ENCODE measurements at regions not wholly inside any gene's neighbourhood (a gene's known extent, or its start where the extent isn't known, plus 50 kb on each side); places are given as distances from the start of the nearest gene placed in this dataset.

GRCh38 chr20:58143531-58143930 is 84.9 kb downstream of the ANKRD60 start:
- Mint-ChIP-seq H3K36me3 (ENCODE audit: low read depth) (no peaks in the 10 kb centered on the region), H3K27ac (no peak overlapping the region), H3K4me3 (no peak overlapping the region), H3K27me3 (peaks cover 40% of the 10 kb centered on the region), H3K9me3 (no peaks in the 10 kb centered on the region), H3K4me1 (ENCODE audit: low read depth) (no peaks in the 10 kb centered on the region)
- DNase-seq, result no peak

DNA sequence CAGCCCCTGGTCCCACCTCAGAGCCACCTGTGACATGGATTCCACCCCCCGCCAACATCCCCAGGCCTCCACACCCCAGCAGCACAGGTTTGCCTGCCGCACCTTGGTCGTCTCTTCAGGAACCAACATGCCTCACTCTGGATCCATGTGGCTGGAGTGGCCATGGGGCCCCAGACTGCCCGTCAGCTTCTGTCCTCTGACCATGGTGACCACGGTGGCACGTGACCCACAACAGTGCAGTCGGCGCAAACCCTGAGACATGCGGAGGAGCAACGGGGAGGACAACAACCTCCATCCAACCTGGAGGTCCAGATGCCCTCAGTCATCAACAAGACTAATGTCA is 85.6 kb downstream of the ANKRD60 start:
- no peaks in the 10 kb centered on the region for H3K36me3 Mint-ChIP-seq (ENCODE audit: low read depth)
- no peak for DNase-seq
- peaks cover 42% of the 10 kb centered on the region for H3K27me3 Mint-ChIP-seq

DNA sequence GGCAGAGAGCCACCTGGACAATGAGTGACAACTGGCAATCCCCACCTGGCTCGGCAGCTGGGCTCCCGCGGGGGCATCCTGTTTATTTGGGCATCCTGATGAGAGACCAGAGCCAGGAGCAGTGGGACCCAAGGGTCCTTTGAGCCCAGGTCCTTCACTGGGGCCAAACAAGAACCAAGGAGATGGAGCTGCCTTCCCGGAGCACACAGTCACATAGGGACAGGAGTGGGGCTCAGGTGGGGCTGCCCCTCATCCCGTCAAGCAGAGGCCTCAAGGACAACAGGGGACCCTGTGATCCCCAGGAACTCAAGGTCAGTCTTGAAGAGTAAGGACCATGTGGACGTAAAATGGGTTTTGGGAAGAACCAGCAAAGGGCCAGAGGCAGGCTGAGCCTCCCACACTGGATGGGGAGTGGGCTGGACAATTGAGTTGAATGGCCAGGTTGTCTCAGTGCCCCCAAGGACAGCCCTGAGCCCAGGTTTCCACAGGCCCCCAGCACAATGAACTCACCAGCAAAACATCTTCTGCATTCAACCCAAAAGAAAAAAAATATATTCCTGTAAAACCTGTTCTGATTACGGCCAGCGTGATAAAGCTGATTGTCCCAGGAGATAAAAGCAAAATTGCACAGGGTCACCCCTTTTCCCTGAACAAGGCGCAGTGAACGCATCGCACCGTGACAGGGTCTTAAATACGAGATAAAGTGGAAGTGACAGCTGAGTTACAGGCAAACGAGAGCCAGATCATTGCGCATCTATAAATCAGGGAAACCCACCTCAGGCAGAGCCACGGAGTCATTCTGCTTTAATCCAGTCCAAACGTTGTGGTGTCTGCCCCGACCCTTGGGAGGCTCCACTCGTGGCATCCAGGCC is 86.2 kb downstream of the ANKRD60 start:
- H3K27ac Mint-ChIP-seq, result no peak overlapping the region
- no peak overlapping the region for H3K4me3 Mint-ChIP-seq
- no peaks in the 10 kb centered on the region for H3K9me3 Mint-ChIP-seq
- H3K36me3 Mint-ChIP-seq (ENCODE audit: low read depth), result no peaks in the 10 kb centered on the region
- peaks cover 42% of the 10 kb centered on the region for H3K27me3 Mint-ChIP-seq
- H3K4me1 Mint-ChIP-seq (ENCODE audit: low read depth), result no peaks in the 10 kb centered on the region
- DNase-seq, result no peak

More for the DNA sequence above, 85.6 kb downstream of the ANKRD60 start:
- Mint-ChIP-seq H3K4me3 (no peak overlapping the region), H3K9me3 (no peaks in the 10 kb centered on the region), H3K4me1 (ENCODE audit: low read depth) (no peaks in the 10 kb centered on the region), H3K27ac (no peak overlapping the region)

GRCh38 chr20:58141496-58141895 is 87.0 kb downstream of the ANKRD60 start:
- no peaks in the 10 kb centered on the region for H3K36me3 Mint-ChIP-seq (ENCODE audit: low read depth)

GRCh38 chr20:58140787-58141425 is 87.5 kb downstream of the ANKRD60 start:
- no peaks in the 10 kb centered on the region for H3K9me3 Mint-ChIP-seq

More at GRCh38 chr20:58141496-58141895, 87.0 kb downstream of the ANKRD60 start:
- Mint-ChIP-seq H3K27ac (no peak overlapping the region), H3K4me1 (ENCODE audit: low read depth) (no peaks in the 10 kb centered on the region), H3K9me3 (no peaks in the 10 kb centered on the region), H3K4me3 (no peak overlapping the region), H3K27me3 (peaks cover 40% of the 10 kb centered on the region)
- no peak for DNase-seq

DNA sequence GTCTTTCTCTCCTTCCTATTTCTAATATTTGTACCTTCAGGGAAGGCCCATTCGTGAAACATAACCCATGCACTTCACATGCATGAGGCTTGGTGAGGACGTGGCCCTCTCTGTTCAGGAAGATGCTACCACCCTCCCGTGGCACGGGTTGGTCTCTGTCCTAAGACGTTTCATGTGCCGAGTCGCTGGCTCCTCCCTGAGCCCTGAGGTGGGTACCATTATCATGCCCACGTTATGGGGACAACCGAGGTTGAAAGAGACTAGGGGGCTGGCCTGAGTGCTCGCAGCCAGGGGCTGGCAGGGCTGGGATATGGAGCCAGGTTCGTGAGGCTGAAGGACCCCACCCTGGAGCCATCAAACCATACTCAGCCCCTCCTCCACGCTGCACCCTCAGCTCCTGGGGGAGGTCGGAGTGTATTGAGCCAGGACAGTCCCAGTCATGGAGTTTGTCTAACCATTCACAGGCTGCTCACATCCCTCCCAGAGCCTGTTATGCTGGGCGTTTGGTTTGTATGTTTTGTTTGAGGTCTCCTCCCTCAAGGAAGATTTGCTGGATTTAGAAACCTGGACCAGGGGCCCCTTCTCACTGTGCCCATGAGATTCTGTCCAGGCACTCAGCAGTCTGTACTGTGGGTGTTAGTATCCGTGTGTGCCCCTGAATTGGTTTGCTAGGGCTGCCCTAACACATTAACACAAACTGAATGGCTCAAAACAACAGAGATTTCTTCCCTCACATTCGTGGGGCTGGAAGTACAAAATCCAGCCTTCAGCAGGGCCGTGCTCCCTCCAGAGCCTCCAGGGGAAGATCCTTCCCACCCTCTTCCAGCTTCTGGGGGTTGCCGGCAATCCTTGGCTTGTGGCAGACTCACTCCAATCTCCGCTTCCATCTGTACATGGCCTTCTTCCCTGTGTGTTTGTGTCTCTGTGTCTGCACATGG is 88.3 kb downstream of the ANKRD60 start:
- Mint-ChIP-seq H3K4me1 (ENCODE audit: low read depth) (no peaks in the 10 kb centered on the region), H3K27me3 (peaks cover 48% of the 10 kb centered on the region), H3K36me3 (ENCODE audit: low read depth) (no peaks in the 10 kb centered on the region), H3K9me3 (no peaks in the 10 kb centered on the region), H3K4me3 (no peak overlapping the region), H3K27ac (no peak overlapping the region)
- DNase-seq, result no peak

More at GRCh38 chr20:58140787-58141425, 87.5 kb downstream of the ANKRD60 start:
- no peak for DNase-seq
- Mint-ChIP-seq H3K27me3 (peaks cover 42% of the 10 kb centered on the region), H3K4me1 (ENCODE audit: low read depth) (no peaks in the 10 kb centered on the region), H3K4me3 (no peak overlapping the region), H3K27ac (no peak overlapping the region), H3K36me3 (ENCODE audit: low read depth) (no peaks in the 10 kb centered on the region)

GRCh38 chr20:58138395-58138794 is 90.1 kb downstream of the ANKRD60 start:
- H3K36me3 Mint-ChIP-seq (ENCODE audit: low read depth), result no peaks in the 10 kb centered on the region
- no peak for DNase-seq

DNA sequence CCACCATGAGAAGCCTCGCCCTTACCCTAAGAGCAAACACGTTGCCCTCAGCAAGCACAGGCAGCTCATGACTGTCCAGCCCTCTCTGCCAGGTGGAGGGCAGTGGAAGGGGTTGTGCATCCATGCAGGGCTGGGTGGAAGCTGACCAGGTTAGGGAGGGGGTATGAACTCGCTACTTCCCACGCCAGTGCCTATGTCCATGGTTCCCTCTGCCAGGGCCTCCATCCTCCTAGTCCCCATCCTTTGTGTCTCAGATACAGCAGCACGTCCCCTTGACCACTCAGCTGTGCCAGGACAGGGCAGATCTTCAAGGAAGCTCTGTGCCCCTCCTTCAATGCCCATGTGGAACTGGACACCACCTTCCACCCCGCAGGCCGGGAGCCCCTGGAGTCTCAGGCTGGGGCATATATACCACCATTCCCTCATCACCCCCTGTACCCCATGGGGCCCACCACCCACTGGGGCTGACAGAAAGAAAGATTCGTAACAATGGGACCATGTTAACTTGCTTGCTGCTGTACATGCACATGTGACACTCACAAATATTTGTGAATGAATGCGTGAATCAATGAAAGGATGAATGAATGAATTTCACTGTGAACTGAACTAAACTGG is 90.7 kb downstream of the ANKRD60 start:
- Mint-ChIP-seq H3K36me3 (ENCODE audit: low read depth) (no peaks in the 10 kb centered on the region), H3K27ac (no peak overlapping the region), H3K4me3 (no peak overlapping the region), H3K4me1 (ENCODE audit: low read depth) (no peaks in the 10 kb centered on the region), H3K27me3 (peaks cover 68% of the 10 kb centered on the region), H3K9me3 (no peaks in the 10 kb centered on the region)
- DNase-seq, result no peak

More at GRCh38 chr20:58138395-58138794, 90.1 kb downstream of the ANKRD60 start:
- Mint-ChIP-seq H3K27me3 (peaks cover 62% of the 10 kb centered on the region), H3K4me1 (ENCODE audit: low read depth) (no peaks in the 10 kb centered on the region), H3K4me3 (no peak overlapping the region), H3K27ac (no peak overlapping the region), H3K9me3 (no peaks in the 10 kb centered on the region)

DNA sequence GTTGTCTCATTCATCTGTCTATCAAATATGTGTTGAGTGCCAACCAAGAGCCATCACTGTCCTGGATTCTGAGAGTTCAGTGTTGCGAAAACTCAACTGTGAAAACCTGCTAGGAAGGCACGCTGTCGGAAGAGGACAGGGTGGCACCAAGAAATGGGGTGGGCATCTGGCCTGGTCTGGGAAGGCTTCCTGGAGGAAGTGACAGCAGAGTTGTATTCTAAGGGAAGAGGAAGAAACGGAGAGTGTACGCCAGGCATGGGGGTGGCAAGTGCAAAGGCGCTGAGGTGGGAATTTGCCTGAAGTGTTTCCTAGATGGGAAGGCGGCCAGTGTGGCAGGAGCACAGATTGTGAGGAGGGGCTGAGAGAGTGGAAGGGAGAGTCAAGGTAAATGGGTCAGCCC is 91.2 kb downstream of the ANKRD60 start:
- H3K9me3 Mint-ChIP-seq, result no peaks in the 10 kb centered on the region
- H3K27ac Mint-ChIP-seq, result no peak overlapping the region
- H3K27me3 Mint-ChIP-seq, result peaks cover 74% of the 10 kb centered on the region
- DNase-seq, result no peak
- H3K4me3 Mint-ChIP-seq, result no peak overlapping the region
- H3K36me3 Mint-ChIP-seq (ENCODE audit: low read depth), result no peaks in the 10 kb centered on the region
- no peaks in the 10 kb centered on the region for H3K4me1 Mint-ChIP-seq (ENCODE audit: low read depth)

- Mint-ChIP-seq H3K4me1 (ENCODE audit: low read depth) (peaks cover 5% of the 10 kb centered on the region), H3K27ac (no peak overlapping the region), H3K9me3 (no peaks in the 10 kb centered on the region), H3K36me3 (ENCODE audit: low read depth) (no peaks in the 10 kb centered on the region), H3K4me3 (no peak overlapping the region), H3K27me3 (peaks cover 81% of the 10 kb centered on the region)
- DNase-seq, result no peak
Measured at GRCh38 chr20:58136149-58136484, 92.3 kb downstream of the ANKRD60 start.

- Mint-ChIP-seq H3K27ac (no peak overlapping the region), H3K36me3 (ENCODE audit: low read depth) (no peaks in the 10 kb centered on the region), H3K9me3 (no peaks in the 10 kb centered on the region), H3K27me3 (peaks cover 82% of the 10 kb centered on the region), H3K4me1 (ENCODE audit: low read depth) (peaks cover 5% of the 10 kb centered on the region), H3K4me3 (no peak overlapping the region)
- DNase-seq, result no peak
Measured at GRCh38 chr20:58135441-58136148, 92.9 kb downstream of the ANKRD60 start.

GRCh38 chr20:58133020-58133808 is 95.2 kb downstream of the ANKRD60 start:
- H3K4me1 Mint-ChIP-seq (ENCODE audit: low read depth), result peaks cover 5% of the 10 kb centered on the region
- no peaks in the 10 kb centered on the region for H3K9me3 Mint-ChIP-seq
- H3K4me3 Mint-ChIP-seq, result no peak overlapping the region
- no peak overlapping the region for H3K27ac Mint-ChIP-seq
- no peaks in the 10 kb centered on the region for H3K36me3 Mint-ChIP-seq (ENCODE audit: low read depth)
- H3K27me3 Mint-ChIP-seq, result peaks cover 86% of the 10 kb centered on the region
- DNase-seq, result no peak

- Mint-ChIP-seq H3K4me3 (no peak overlapping the region), H3K9me3 (no peaks in the 10 kb centered on the region), H3K27me3 (peaks cover 83% of the 10 kb centered on the region), H3K4me1 (ENCODE audit: low read depth) (peaks cover 5% of the 10 kb centered on the region), H3K27ac (no peak overlapping the region), H3K36me3 (ENCODE audit: low read depth) (no peaks in the 10 kb centered on the region)
- no peak for DNase-seq
Measured at GRCh38 chr20:58131551-58132142, 96.8 kb downstream of the ANKRD60 start.

All from activated T-cell treated with anti-CD3 and anti-CD28 coated beads, Interleukin-2, amount 50 U/mL, for 24 hours (primary cell).